Erythroblast (primary cell): ENCODE measurements at regions not wholly inside any gene's neighbourhood (a gene's known extent, or its start where the extent isn't known, plus 50 kb on each side); places are given as distances from the start of the nearest gene placed in this dataset.

Source experiments
- DNase-seq, 2 experiments: peaks; one replicate each; lab custom pipeline; 2025; lab: John Stamatoyannopoulos, UW
- GATA1 ChIP-seq: IDR thresholded peaks from 2 replicates; pipeline ENCODE4 v1.6.1; 2011; ENCODE audit warnings: low read depth, mild to moderate bottlenecking, control low read depth, low read length, moderate library complexity
- POLR2A ChIP-seq: IDR thresholded peaks from 2 replicates; pipeline ENCODE4 v1.6.1; 2011; ENCODE audit warnings: mild to moderate bottlenecking, low read length

- no peak for DNase-seq
- no peak for TF ChIP-seq GATA1
- no peak for TF ChIP-seq POLR2A
These were observed 82.1 kb downstream of the DLL1 start for GRCh38 chr6:170208651-170209353.

GRCh38 chr6:170208182-170208601 lies 82.7 kb downstream of the DLL1 start:
- DNase-seq = no peak
- TF ChIP-seq POLR2A = no peak
- no peak for TF ChIP-seq GATA1

- TF ChIP-seq POLR2A = no peak
- no peak for TF ChIP-seq GATA1
- no peak for DNase-seq
These were observed 83.2 kb downstream of the DLL1 start for GRCh38 chr6:170207586-170208181.

DNA sequence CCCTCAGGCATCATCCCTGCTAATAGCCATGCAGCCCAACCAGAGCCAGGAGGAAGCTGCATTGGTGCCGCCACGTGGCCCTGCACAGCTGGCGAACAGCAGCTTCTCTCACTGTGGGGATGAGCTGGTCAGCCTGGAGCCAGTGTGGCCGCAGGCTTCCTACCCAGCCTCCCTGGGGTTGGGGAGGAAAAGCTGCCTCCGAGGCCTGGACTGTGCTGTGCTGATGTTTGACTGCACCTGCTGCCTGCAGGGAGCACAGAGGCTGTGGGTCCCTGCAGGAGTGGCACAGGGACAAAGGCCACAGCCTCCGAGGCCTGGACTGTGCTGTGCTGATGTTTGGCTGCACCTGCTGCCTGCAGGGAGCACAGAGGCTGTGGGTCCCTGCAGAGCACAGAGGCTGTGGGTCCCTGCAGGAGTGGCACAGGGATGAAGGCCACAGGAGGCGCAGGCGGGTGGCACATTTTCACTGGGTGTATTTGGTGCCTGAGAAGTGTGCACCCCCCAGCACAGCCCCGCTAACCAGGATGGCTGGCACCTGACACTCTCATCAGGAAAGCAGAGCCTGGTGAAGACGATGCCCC lies 83.9 kb downstream of the DLL1 start:
- DNase-seq = no peak
- no peak for TF ChIP-seq GATA1
- no peak for TF ChIP-seq POLR2A

GRCh38 chr6:170206317-170206621 lies 84.6 kb downstream of the DLL1 start:
- DNase-seq = no peak
- TF ChIP-seq POLR2A = no peak
- no peak for TF ChIP-seq GATA1

DNA sequence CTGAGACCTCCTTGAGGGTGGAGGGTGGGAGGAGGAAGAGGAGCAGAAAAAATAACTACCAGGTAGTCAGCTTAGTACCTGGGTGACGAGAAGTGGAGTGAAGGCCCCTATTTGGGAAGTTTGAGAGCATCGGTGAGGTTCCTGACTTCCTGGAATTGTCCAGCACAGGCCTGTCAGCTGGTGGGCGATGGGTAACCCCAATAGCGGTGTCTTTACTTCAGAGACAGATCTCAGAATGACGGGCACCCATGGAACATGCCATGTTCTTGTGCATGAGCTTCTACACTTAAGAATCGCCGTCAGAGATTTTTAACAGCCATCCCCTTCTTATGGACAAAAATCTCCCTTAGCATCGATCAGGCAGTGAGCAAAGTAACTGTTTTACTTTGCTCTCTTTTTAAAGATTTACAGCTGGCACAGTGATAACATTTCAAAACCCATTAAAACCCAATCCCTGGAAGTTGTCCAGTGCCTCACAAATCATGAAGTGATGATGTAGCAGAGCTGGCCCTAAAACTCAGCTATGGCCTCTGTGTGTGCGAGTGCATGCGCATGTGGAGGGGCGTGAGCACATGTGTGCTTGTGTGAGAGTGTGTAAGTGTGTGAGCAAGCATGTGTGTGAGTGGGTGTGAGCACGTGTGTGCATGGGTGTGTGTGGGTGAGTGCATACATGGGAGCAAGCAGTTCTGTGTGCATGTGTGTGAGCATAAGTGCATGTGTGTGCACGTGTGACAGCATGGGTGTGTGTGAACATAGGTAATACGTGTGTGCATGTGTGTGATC lies 85.2 kb downstream of the DLL1 start:
- DNase-seq = no peak
- no peak for TF ChIP-seq GATA1

DNA sequence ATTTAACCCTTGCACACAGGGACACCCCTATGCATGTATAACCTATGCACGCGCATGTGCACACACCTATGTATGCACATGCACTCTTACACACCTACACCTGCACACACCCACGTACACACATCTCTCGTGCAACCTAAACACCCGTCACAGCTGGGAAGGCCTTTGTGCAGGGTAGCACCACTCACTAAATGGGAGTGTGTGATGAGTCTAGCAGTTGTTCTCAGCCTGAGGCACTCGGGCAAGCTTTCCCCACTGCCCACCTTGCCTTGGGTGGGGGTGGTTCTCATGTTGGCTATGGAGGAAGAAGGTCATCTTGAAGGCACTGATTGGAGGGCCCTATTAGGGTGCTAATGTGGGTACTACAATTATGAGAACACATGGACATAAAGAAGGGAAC lies 85.8 kb downstream of the DLL1 start:
- no peak for DNase-seq
- TF ChIP-seq POLR2A (no peak), GATA1 (no peak)

- TF ChIP-seq POLR2A (no peak), GATA1 (no peak)
These were observed 87.7 kb downstream of the DLL1 start for GRCh38 chr6:170203212-170203611.

GRCh38 chr6:170202416-170203135 lies 88.3 kb downstream of the DLL1 start:
- no peak for DNase-seq
- TF ChIP-seq GATA1 (no peak), POLR2A (no peak)

More at GRCh38 chr6:170203212-170203611, 87.7 kb downstream of the DLL1 start:
- DNase-seq = no peak

GRCh38 chr6:170201361-170201760 lies 89.5 kb downstream of the DLL1 start:
- no peak for DNase-seq
- no peak for TF ChIP-seq POLR2A
- no peak for TF ChIP-seq GATA1

DNA sequence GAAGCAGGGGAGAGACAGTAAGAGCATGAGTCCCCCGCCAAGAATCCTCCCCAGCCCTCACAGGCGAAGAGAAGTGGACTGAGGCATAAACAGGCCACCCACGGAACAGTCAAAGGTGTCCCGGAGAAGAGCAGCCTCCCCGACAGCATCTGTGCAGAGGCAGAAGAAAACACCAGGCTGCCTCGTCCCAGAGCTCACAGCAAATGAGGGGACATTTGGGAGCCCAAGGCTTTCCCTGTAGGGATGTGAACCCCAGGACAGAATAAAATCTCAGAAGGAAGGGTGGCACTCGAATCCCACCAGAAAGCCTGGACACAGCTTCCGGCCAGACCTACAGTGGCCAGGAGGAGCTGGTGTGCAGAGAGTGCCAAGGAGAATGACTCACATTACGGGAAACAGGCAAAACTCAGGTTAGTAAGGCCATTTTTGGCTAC lies 90.4 kb downstream of the DLL1 start:
- DNase-seq = no peak
- TF ChIP-seq GATA1 = no peak
- TF ChIP-seq POLR2A = no peak

- TF ChIP-seq GATA1 = no peak
- TF ChIP-seq POLR2A = no peak
- DNase-seq = no peak
These were observed 91.2 kb downstream of the DLL1 start for GRCh38 chr6:170199716-170200115.

GRCh38 chr6:170198298-170198697 lies 92.6 kb downstream of the DLL1 start:
- DNase-seq = no peak
- TF ChIP-seq GATA1 (no peak), POLR2A (no peak)

- DNase-seq = no peak
- TF ChIP-seq GATA1 (no peak), POLR2A (no peak)
These were observed 97.5 kb downstream of the DLL1 start for GRCh38 chr6:170193326-170193821.
